Suprapubic skin (tissue), 4 donors: ENCODE measurements at regions not wholly inside any gene's neighbourhood (a gene's known extent, or its start where the extent isn't known, plus 50 kb on each side); places are given as distances from the start of the nearest gene placed in this dataset.

ENCODE experiments used
- DNase-seq, 2 donors: peaks; one replicate each; pipeline ENCODE4 v3.0.0-alpha.2; 2019; ENCODE audit warnings: low spot score in 2 of 2
- H3K27ac ChIP-seq: fragments of 200-600 bp; sonication (generic); one replicate; pipeline ENCODE4 v1.5.1; 2019
- H3K27me3 ChIP-seq: fragments of 200-600 bp; sonication (generic); one replicate; pipeline ENCODE4 v1.5.1; 2019
- H3K36me3 ChIP-seq: fragments of 200-600 bp; sonication (generic); one replicate; pipeline ENCODE4 v1.5.1; 2019
- H3K4me1 ChIP-seq: fragments of 200-600 bp; sonication (generic); one replicate; pipeline ENCODE4 v1.5.1; 2019
- H3K4me3 ChIP-seq: fragments of 200-600 bp; sonication (generic); one replicate; pipeline ENCODE4 v1.5.1; 2019; ENCODE audit warnings: mild to moderate bottlenecking
- H3K9me3 ChIP-seq: fragments of 200-600 bp; sonication (generic); one replicate; pipeline ENCODE4 v1.5.1; 2019
- CTCF ChIP-seq, 2 donors: fragments of 200-600 bp in 1 of 2; fragments of 450-650 bp in 1 of 2; sonication (generic) in 1 of 2; IDR thresholded peaks; one replicate each; pipeline ENCODE4 v1.5.1; 2016 to 2019; ENCODE audit warnings: antibody characterized with exemption in 2 of 2, mild to moderate bottlenecking in 1 of 2, moderate library complexity in 1 of 2
- EP300 ChIP-seq: sonication (generic); formaldehyde crosslinking; IDR thresholded peaks from one replicate; pipeline ENCODE4 v1.6.1; 2017; ENCODE audit warnings: antibody characterized with exemption
- POLR2A ChIP-seq, 2 donors: fragments of 450-650 bp; IDR thresholded peaks; one replicate each; pipeline ENCODE4 v1.6.1; 2017; ENCODE audit warnings: antibody characterized with exemption in 2 of 2, mild to moderate bottlenecking in 2 of 2, moderate library complexity in 2 of 2
- POLR2AphosphoS5 ChIP-seq, 3 donors: sonication (generic); formaldehyde crosslinking; IDR thresholded peaks; one replicate each; pipeline ENCODE4 v1.6.1; 2017; ENCODE audit warnings: antibody characterized with exemption in 3 of 3
- WGBS: methylation state at CpG from one replicate; pipeline ENCODE4 v1.1.5; 2018; 5-methylcytosine and 5-hydroxymethylcytosine counted together

GRCh38 chr13:105048677-105049076, 1486.8 kb downstream of the EFNB2 start:
- no peak for TF ChIP-seq POLR2AphosphoS5 (IDR thresholded peaks at IDR 0.05)
- no peak for TF ChIP-seq EP300
- TF ChIP-seq POLR2A (IDR thresholded peaks at IDR 0.05) = no peak
- TF ChIP-seq CTCF (IDR thresholded peaks at IDR 0.05) = no peak
- 29% methylated on average over 1 of the region's 1 CpG for WGBS
- Histone ChIP-seq H3K9me3 (no peaks in the 10 kb centered on the region), H3K4me1 (no peaks in the 10 kb centered on the region), H3K27ac (no peak overlapping the region), H3K4me3 (no peak overlapping the region), H3K36me3 (no peaks in the 10 kb centered on the region), H3K27me3 (no peaks in the 10 kb centered on the region)
- DNase-seq = no peak

- Histone ChIP-seq H3K27me3 (no peaks in the 10 kb centered on the region), H3K4me3 (no peak overlapping the region), H3K36me3 (no peaks in the 10 kb centered on the region), H3K9me3 (no peaks in the 10 kb centered on the region), H3K4me1 (no peaks in the 10 kb centered on the region), H3K27ac (no peak overlapping the region)
- no peak for DNase-seq
- WGBS = 80% methylated on average over 3 of the region's 3 CpGs
- TF ChIP-seq POLR2AphosphoS5 (IDR thresholded peaks at IDR 0.05) = no peak
- no peak for TF ChIP-seq POLR2A (IDR thresholded peaks at IDR 0.05)
- TF ChIP-seq CTCF (IDR thresholded peaks at IDR 0.05) = no peak
- TF ChIP-seq EP300 = no peak
Observed at GRCh38 chr13:105047676-105048295, 1487.7 kb downstream of the EFNB2 start.

- Histone ChIP-seq H3K4me1 (no peaks in the 10 kb centered on the region), H3K27ac (no peak overlapping the region), H3K9me3 (no peaks in the 10 kb centered on the region), H3K36me3 (no peaks in the 10 kb centered on the region), H3K27me3 (no peaks in the 10 kb centered on the region), H3K4me3 (no peak overlapping the region)
- TF ChIP-seq POLR2A (IDR thresholded peaks at IDR 0.05) (no peak), CTCF (IDR thresholded peaks at IDR 0.05) (no peak), POLR2AphosphoS5 (IDR thresholded peaks at IDR 0.05) (no peak), EP300 (no peak)
- 87% methylated on average over 2 of the region's 2 CpGs for WGBS
- no peak for DNase-seq
Observed at GRCh38 chr13:105037110-105037509, 1498.4 kb downstream of the EFNB2 start.

GRCh38 chr13:105035092-105035491, 1500.4 kb downstream of the EFNB2 start:
- no peaks in the 10 kb centered on the region for H3K36me3 ChIP-seq
- H3K27me3 ChIP-seq = no peaks in the 10 kb centered on the region
- 51% methylated on average over 4 of the region's 4 CpGs for WGBS
- DNase-seq = no peak
- no peaks in the 10 kb centered on the region for H3K9me3 ChIP-seq
- H3K27ac ChIP-seq = no peak overlapping the region
- no peak overlapping the region for H3K4me3 ChIP-seq
- TF ChIP-seq POLR2AphosphoS5 (IDR thresholded peaks at IDR 0.05) (no peak), POLR2A (IDR thresholded peaks at IDR 0.05) (no peak), CTCF (IDR thresholded peaks at IDR 0.05) (no peak), EP300 (no peak)
- H3K4me1 ChIP-seq = no peaks in the 10 kb centered on the region

GRCh38 chr13:105033999-105034398, 1501.5 kb downstream of the EFNB2 start:
- no peak for DNase-seq
- Histone ChIP-seq H3K27ac (no peak overlapping the region), H3K9me3 (no peaks in the 10 kb centered on the region), H3K4me3 (no peak overlapping the region), H3K4me1 (no peaks in the 10 kb centered on the region), H3K27me3 (no peaks in the 10 kb centered on the region), H3K36me3 (no peaks in the 10 kb centered on the region)
- TF ChIP-seq POLR2A (IDR thresholded peaks at IDR 0.05) (no peak), POLR2AphosphoS5 (IDR thresholded peaks at IDR 0.05) (no peak), EP300 (no peak), CTCF (IDR thresholded peaks at IDR 0.05) (no peak)
- 90% methylated on average over 2 of the region's 2 CpGs for WGBS
